Upper lobe of left lung (tissue), 4 donors: ENCODE measurements at regions not wholly inside any gene's neighbourhood (a gene's known extent, or its start where the extent isn't known, plus 50 kb on each side); places are given as distances from the start of the nearest gene placed in this dataset.

Experiments
- CTCF ChIP-seq, 6 experiments: fragments of 450-650 bp in 4 of 6; fragments of 200-600 bp in 2 of 6; sonication (generic) in 2 of 6; IDR thresholded peaks; one replicate each; pipeline ENCODE4 v1.5.1; 2016 to 2019; ENCODE audit warnings: antibody characterized with exemption in 6 of 6
- EP300 ChIP-seq, 4 donors: sonication (generic); formaldehyde crosslinking; IDR thresholded peaks; one replicate each; pipeline ENCODE4 v1.5.1; 2017; ENCODE audit warnings: antibody characterized with exemption in 4 of 4, control low read depth in 2 of 4
- POLR2A ChIP-seq, 4 donors: fragments of 450-650 bp; IDR thresholded peaks; one replicate each; pipeline ENCODE4 v1.5.1; 2016 to 2017; ENCODE audit warnings: antibody characterized with exemption in 4 of 4, mild to moderate bottlenecking in 2 of 4
- POLR2AphosphoS5 ChIP-seq, 2 donors: sonication (generic); formaldehyde crosslinking; IDR thresholded peaks; one replicate each; pipeline ENCODE4 v1.5.1; 2017; ENCODE audit warnings: antibody characterized with exemption in 2 of 2

GRCh38 chr11:112626731-112627130 lies 334.5 kb upstream of the NCAM1 start:
- TF ChIP-seq CTCF (IDR thresholded peaks at IDR 0.05) (no peak), POLR2A (IDR thresholded peaks at IDR 0.05) (no peak), EP300 (IDR thresholded peaks at IDR 0.05) (no peak), POLR2AphosphoS5 (IDR thresholded peaks at IDR 0.05) (no peak)
